Brain microvascular endothelial cell (primary cell): ENCODE measurements at regions not wholly inside any gene's neighbourhood (a gene's known extent, or its start where the extent isn't known, plus 50 kb on each side); places are given as distances from the start of the nearest gene placed in this dataset.

Experiments
- DNase-seq: peaks from one replicate; pipeline ENCODE4 v3.0.0-alpha.2; 2020
- H3K27ac ChIP-seq: fragments of 250-450 bp; sonication (Bioruptor Pico); 2 replicates; pipeline ENCODE4 v1.5.1; 2020; ENCODE audit warnings: mild to moderate bottlenecking, moderate library complexity
- H3K27me3 ChIP-seq: fragments of 250-450 bp; sonication (Bioruptor Pico); replicated peaks from 2 replicates; pipeline ENCODE4 v1.5.1; 2020; ENCODE audit warnings: mild to moderate bottlenecking
- H3K36me3 ChIP-seq: fragments of 250-450 bp; sonication (Bioruptor Pico); replicated peaks from 2 replicates; pipeline ENCODE4 v1.5.1; 2020; ENCODE audit warnings: mild to moderate bottlenecking
- H3K4me3 ChIP-seq: 2 replicates; pipeline ENCODE4 v1.5.1; 2011; ENCODE audit warnings: low read depth, mild to moderate bottlenecking, control low read depth, low read length, moderate library complexity
- CTCF ChIP-seq: IDR thresholded peaks from 2 replicates; pipeline ENCODE4 v1.5.1; 2011; ENCODE audit warnings: low read depth, mild to moderate bottlenecking, moderate library complexity, low read length, control low read depth, inconsistent platforms; ENCODE audit errors: missing control alignments
- in situ Hi-C: cut with HindIII; loops from 2 replicates; pipeline ENCODE4 v1.10.0; 2017; ENCODE audit warnings: low sequenced_read_pairs, low pct_ligation_motif_present

DNA sequence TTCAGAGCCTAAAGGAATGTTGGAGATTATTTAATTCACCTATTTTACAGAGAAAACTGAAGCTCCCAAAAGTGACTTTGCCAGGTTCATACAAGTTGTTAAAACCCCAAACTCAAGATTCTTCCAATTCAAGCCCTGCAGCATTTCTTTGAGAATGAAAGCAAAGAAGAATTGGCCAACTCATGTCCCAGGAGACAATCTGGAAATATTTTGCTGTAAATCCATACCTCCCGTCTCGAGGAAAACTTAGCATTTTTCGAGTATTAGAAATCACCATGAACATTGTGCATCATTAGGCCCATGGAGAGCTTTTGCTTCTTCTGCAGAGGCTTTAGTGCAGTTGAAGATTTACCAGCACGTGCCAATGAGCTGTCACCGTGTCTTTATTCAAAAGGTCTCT is 176.4 kb upstream of the KCNJ16 start:
- Histone ChIP-seq H3K36me3 (no peaks in the 10 kb centered on the region), H3K27me3 (no peaks in the 10 kb centered on the region), H3K4me3 (no peak overlapping the region), H3K27ac (no peak overlapping the region)
- TF ChIP-seq CTCF: no peak
- DNase-seq: no peak
- in situ Hi-C loops: no loop called here

GRCh38 chr17:69900101-69900500 is 174.9 kb upstream of the KCNJ16 start:
- no peaks in the 10 kb centered on the region for H3K36me3 ChIP-seq
- no peak for DNase-seq
- no peak overlapping the region for H3K4me3 ChIP-seq
- in situ Hi-C loops: no loop called here
- no peak overlapping the region for H3K27ac ChIP-seq
- no peaks in the 10 kb centered on the region for H3K27me3 ChIP-seq
- no peak for TF ChIP-seq CTCF

GRCh38 chr17:69900829-69901228 is 174.2 kb upstream of the KCNJ16 start:
- Histone ChIP-seq H3K27me3 (no peaks in the 10 kb centered on the region), H3K36me3 (no peaks in the 10 kb centered on the region), H3K27ac (no peak overlapping the region), H3K4me3 (no peak overlapping the region)
- in situ Hi-C loops: no loop called here
- DNase-seq: no peak
- TF ChIP-seq CTCF: no peak

DNA sequence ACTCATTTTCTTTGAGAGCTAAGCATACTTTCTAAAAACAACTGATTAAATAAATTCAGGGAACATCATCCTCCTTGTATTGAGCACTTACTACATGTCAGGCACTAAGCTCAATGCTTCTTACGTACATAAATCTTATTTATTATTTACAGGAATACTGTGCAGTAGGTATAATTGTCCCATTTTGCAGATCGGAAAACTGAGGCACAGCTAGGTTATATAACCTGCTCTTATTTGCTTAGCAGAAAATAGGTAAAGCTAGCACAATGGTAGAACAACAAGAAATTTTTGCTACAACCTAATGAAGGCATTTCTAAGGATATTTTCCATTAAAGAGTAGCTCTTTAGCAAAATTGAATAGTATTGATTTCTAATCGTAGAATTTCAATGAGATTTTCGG is 168.7 kb upstream of the KCNJ16 start:
- in situ Hi-C loops: no loop called here

DNA sequence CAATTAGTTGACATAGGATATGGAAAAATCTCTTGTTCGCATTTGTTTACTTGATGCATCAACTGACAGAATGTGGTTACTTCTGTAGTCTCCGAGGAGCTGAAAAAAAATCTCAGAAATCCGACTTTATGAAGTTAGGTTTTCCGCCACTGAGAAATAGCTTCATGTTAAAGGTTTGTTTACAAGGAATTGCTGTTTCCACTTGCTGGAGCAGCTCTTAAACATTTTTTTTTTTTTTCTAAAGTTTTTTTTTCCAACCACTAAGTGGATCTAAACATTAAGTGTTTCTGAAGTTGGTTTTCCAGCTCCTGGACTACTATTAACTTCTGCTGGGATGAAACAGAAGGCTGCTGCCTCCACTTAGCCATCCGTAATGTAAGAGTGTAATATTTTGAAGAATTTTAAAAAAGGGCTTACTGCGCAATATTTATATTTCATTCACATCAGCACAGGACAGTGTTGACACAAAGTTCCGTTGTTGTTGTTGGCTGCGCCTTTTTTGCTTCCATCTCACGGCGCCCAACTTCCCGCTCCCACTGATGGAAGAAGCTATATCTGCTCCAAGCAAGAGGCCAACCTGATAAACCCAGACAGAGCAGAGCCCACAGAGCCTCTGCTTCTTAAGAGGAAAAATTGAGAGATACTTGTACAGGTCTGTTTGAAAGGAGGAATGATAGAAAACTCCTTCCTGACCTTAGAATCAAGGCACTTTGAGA is 167.7 kb upstream of the KCNJ16 start:
- DNase-seq: no peak
- in situ Hi-C loops: no loop called here
- Histone ChIP-seq H3K27me3 (no peaks in the 10 kb centered on the region), H3K27ac (no peak overlapping the region), H3K4me3 (no peak overlapping the region), H3K36me3 (no peaks in the 10 kb centered on the region)
- TF ChIP-seq CTCF: no peak

More for the DNA sequence above, 168.7 kb upstream of the KCNJ16 start:
- DNase-seq: no peak
- no peak overlapping the region for H3K27ac ChIP-seq
- H3K36me3 ChIP-seq: no peaks in the 10 kb centered on the region
- TF ChIP-seq CTCF: no peak
- H3K4me3 ChIP-seq: no peak overlapping the region
- H3K27me3 ChIP-seq: no peaks in the 10 kb centered on the region
